OCI-LY7 (cell line): ENCODE measurements at regions not wholly inside any gene's neighbourhood (a gene's known extent, or its start where the extent isn't known, plus 50 kb on each side); places are given as distances from the start of the nearest gene placed in this dataset.

ENCODE experiments used
- BruUV-seq: library from RNA; stranded (reverse); fragments of 400-500 nt; replicated peaks from 2 replicates; lab custom pipeline; 2021; lab: Mats Ljungman, UMichigan
- CTCF ChIA-PET: fragments of 300-600 bp; sonication (Branson Sonifier 250); formaldehyde crosslinking; loops from one replicate; lab custom pipeline; 2022; ENCODE audit warnings: antibody characterized with exemption; ENCODE audit not compliant: unreplicated experiment; lab: Charles Lee
- POLR2A ChIA-PET: fragments of 300-600 bp; sonication (Branson Sonifier 250); formaldehyde crosslinking; loops from one replicate; lab custom pipeline; 2022; ENCODE audit warnings: antibody characterized with exemption; lab: Charles Lee
- DNase-seq: peaks from one replicate; pipeline ENCODE4 v3.0.0-alpha.2; 2015; ENCODE audit warnings: low spot score
- H2AFZ ChIP-seq: fragments of 200-600 bp; sonication (generic), shearing (Covaris generic); 2 replicates; pipeline ENCODE4 v1.6.1; 2014; ENCODE audit warnings: mild to moderate bottlenecking, antibody characterized with exemption, low read length, moderate library complexity
- H3K27ac ChIP-seq: fragments of 200-600 bp; sonication (generic); 2 replicates; pipeline ENCODE4 v1.5.1; 2014; ENCODE audit warnings: mixed run types, low read depth, mild to moderate bottlenecking, moderate library complexity, low read length, inconsistent platforms; ENCODE audit not compliant: poor library complexity, severe bottlenecking
- H3K36me3 ChIP-seq: fragments of 200-600 bp; sonication (generic); 2 replicates; pipeline ENCODE4 v1.6.1; 2014; ENCODE audit warnings: mild to moderate bottlenecking, antibody characterized with exemption, low read length, moderate library complexity, mixed read lengths; ENCODE audit not compliant: insufficient read depth
- H3K4me1 ChIP-seq: fragments of 200-600 bp; sonication (generic); 2 replicates; pipeline ENCODE4 v1.5.1; 2014; ENCODE audit warnings: mild to moderate bottlenecking, low read length; ENCODE audit not compliant: insufficient read depth, poor library complexity, severe bottlenecking
- H3K4me2 ChIP-seq: fragments of 200-600 bp; sonication (generic); 2 replicates; pipeline ENCODE4 v1.6.1; 2014; ENCODE audit warnings: mild to moderate bottlenecking, low read length
- H3K4me3 ChIP-seq: fragments of 200-600 bp; sonication (generic); 2 replicates; pipeline ENCODE4 v1.5.1; 2014; ENCODE audit warnings: mild to moderate bottlenecking, low read depth, low read length; ENCODE audit not compliant: poor library complexity, severe bottlenecking
- H3K79me2 ChIP-seq: fragments of 200-600 bp; sonication (generic); 2 replicates; pipeline ENCODE4 v1.6.1; 2016; ENCODE audit warnings: low read depth, mild to moderate bottlenecking, low read length, moderate library complexity, mixed read lengths; ENCODE audit not compliant: insufficient read depth
- H3K9me2 ChIP-seq: fragments of 200-600 bp; sonication (generic); 2 replicates; pipeline ENCODE4 v1.6.1; 2016; ENCODE audit warnings: mild to moderate bottlenecking, low read length, mixed read lengths; ENCODE audit not compliant: insufficient read depth
- H3K9me3 ChIP-seq: fragments of 200-600 bp; sonication (generic); 2 replicates; pipeline ENCODE4 v1.6.1; 2014; ENCODE audit warnings: mild to moderate bottlenecking, mixed run types, low read length, mixed read lengths
- H4K20me1 ChIP-seq: fragments of 200-600 bp; sonication (generic); 2 replicates; pipeline ENCODE4 v1.6.1; 2014; ENCODE audit warnings: mild to moderate bottlenecking, antibody characterized with exemption, low read length, moderate library complexity, mixed read lengths; ENCODE audit not compliant: insufficient read depth
- EZH2phosphoT487 ChIP-seq: fragments of 200-600 bp; sonication (generic); IDR thresholded peaks from 2 replicates; pipeline ENCODE4 v1.6.1; 2018; ENCODE audit warnings: low read depth, borderline replicate concordance, mild to moderate bottlenecking, mixed run types, antibody characterized with exemption, low read length, moderate library complexity, mixed read lengths
- intact Hi-C: fragments of 100-400 bp; cut with micrococcal nuclease; formaldehyde crosslinking; loops from one replicate; pipeline ENCODE4 v1.10.0; 2022; ENCODE audit not compliant: unreplicated experiment
- TF ChIP-seq, protein P1 (sequence below): fragments of 200-600 bp; sonication (generic); conservative IDR thresholded peaks from 2 replicates; pipeline ENCODE4 v1.5.1; 2014; ENCODE audit warnings: mild to moderate bottlenecking, antibody characterized with exemption, low read length, moderate library complexity, mixed read lengths

GRCh38 chr1:83626603-83627002, 372.3 kb downstream of the TTLL7 start:
- no TSS peak for BruUV-seq
- DNase-seq: peak; percentile 85
- no peak overlapping the region; the same call in 1 of the 2 replicates for H2AFZ ChIP-seq
- no peaks in the 10 kb centered on the region for H4K20me1 ChIP-seq
- intact Hi-C loops: loop anchor here (5.0 kb wide), 1 partner anchor 136 kb away; no protein-coding TSS in a partner anchor
- H3K4me2 ChIP-seq: peak overlapping the region; percentile 61
- H3K9me3 ChIP-seq: no peaks in the 10 kb centered on the region
- H3K79me2 ChIP-seq: no peaks in the 10 kb centered on the region
- no peaks in the 10 kb centered on the region for H3K36me3 ChIP-seq
- no peaks in the 10 kb centered on the region for H3K9me2 ChIP-seq
- peaks cover 19% of the 10 kb centered on the region for H3K4me1 ChIP-seq
- peak overlapping the region; percentile 36 for H3K27ac ChIP-seq
- TF ChIP-seq, protein P1, sequence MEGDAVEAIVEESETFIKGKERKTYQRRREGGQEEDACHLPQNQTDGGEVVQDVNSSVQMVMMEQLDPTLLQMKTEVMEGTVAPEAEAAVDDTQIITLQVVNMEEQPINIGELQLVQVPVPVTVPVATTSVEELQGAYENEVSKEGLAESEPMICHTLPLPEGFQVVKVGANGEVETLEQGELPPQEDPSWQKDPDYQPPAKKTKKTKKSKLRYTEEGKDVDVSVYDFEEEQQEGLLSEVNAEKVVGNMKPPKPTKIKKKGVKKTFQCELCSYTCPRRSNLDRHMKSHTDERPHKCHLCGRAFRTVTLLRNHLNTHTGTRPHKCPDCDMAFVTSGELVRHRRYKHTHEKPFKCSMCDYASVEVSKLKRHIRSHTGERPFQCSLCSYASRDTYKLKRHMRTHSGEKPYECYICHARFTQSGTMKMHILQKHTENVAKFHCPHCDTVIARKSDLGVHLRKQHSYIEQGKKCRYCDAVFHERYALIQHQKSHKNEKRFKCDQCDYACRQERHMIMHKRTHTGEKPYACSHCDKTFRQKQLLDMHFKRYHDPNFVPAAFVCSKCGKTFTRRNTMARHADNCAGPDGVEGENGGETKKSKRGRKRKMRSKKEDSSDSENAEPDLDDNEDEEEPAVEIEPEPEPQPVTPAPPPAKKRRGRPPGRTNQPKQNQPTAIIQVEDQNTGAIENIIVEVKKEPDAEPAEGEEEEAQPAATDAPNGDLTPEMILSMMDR: no peak
- TF ChIP-seq EZH2phosphoT487: no peak
- peak overlapping the region; percentile 13 for H3K4me3 ChIP-seq
- POLR2A ChIA-PET: interaction anchor here (0.6 to 3.0 kb wide), 8 partner anchors 11 to 999 kb away, joined by 3 to 17 read pairs (median 4); no protein-coding TSS in a partner anchor
- CTCF ChIA-PET: interaction anchor here (1.3 kb wide), 1 partner anchor 9 kb away, joined by 4 read pairs; no protein-coding TSS in a partner anchor

DNA sequence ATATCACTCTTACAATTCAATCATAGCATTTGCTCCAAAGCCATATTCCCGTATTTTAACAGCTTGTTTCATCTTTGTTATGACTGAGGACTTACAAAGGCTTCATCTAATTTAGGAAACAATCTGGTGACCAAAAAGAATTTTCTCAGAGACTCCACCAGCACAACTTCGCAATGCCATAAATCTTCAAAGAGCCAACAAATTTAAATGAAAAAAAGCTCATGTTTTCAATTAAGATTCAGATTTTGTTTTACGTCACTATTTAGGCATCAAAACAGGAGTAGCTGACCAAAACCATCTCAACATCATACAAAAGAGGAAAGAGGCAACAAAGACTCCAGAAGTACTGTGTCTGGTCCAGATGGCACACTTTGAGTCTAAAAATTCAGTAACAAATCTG, 373.3 kb downstream of the TTLL7 start:
- Histone ChIP-seq H3K4me1 (peaks cover 19% of the 10 kb centered on the region), H3K9me3 (no peaks in the 10 kb centered on the region), H3K4me2 (peak overlapping the region; percentile 61; the same call in 1 of the 2 replicates), H3K79me2 (no peaks in the 10 kb centered on the region), H3K36me3 (no peaks in the 10 kb centered on the region), H2AFZ (no peak overlapping the region; the same call in 1 of the 2 replicates), H3K4me3 (no peak overlapping the region), H3K9me2 (no peaks in the 10 kb centered on the region), H3K27ac (no peak overlapping the region), H4K20me1 (no peaks in the 10 kb centered on the region)
- ChIA-PET CTCF (interaction anchor here (1.3 kb wide), 1 partner anchor 9 kb away, joined by 4 read pairs; no protein-coding TSS in a partner anchor), POLR2A (interaction anchor here (0.6 kb wide), 1 partner anchor 11 kb away, joined by 3 read pairs; no protein-coding TSS in a partner anchor)
- TF ChIP-seq, protein P1: no peak
- TF ChIP-seq EZH2phosphoT487: no peak
- intact Hi-C loops: loop anchor here (5.0 kb wide), 1 partner anchor 137 kb away; no protein-coding TSS in a partner anchor
- no TSS peak for BruUV-seq
- no peak for DNase-seq

DNA sequence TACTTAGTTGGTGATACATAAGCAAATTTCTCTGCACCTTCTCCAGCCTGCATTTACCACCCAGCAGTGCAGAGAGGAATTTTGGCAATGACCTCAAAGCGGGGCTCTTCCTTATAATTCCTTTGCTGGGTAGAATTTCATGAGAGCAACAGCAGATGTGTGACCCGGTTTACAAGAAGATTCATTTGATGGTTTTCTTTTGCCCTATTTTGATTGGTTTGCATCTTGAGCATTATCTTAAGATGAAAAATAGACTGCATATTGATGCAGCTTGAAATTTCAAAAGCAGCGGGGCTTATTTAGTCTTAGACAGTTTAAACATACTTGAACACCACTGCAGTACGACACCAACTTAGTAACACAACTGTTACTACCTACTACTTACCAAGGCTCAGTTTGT, 378.9 kb downstream of the TTLL7 start:
- H3K4me3 ChIP-seq: no peak overlapping the region
- intact Hi-C loops: no loop called here
- no peaks in the 10 kb centered on the region for H3K9me2 ChIP-seq
- no peaks in the 10 kb centered on the region for H3K4me1 ChIP-seq
- H2AFZ ChIP-seq: no peak overlapping the region
- H3K27ac ChIP-seq: no peak overlapping the region
- BruUV-seq: no TSS peak
- no peaks in the 10 kb centered on the region for H3K36me3 ChIP-seq
- TF ChIP-seq, protein P1: no peak
- no peak for TF ChIP-seq EZH2phosphoT487
- POLR2A ChIA-PET: no interaction called here
- no peaks in the 10 kb centered on the region for H3K9me3 ChIP-seq
- no peak overlapping the region for H3K4me2 ChIP-seq
- no peak for DNase-seq
- no peaks in the 10 kb centered on the region for H3K79me2 ChIP-seq
- CTCF ChIA-PET: no interaction called here
- H4K20me1 ChIP-seq: no peaks in the 10 kb centered on the region
